SH-SY5Y (cell line): ENCODE measurements at regions not wholly inside any gene's neighbourhood (a gene's known extent, or its start where the extent isn't known, plus 50 kb on each side); places are given as distances from the start of the nearest gene placed in this dataset.

Source experiments
- GATA2 ChIP-seq: IDR thresholded peaks from 2 replicates; pipeline ENCODE4 v1.6.1; 2011; ENCODE audit warnings: mild to moderate bottlenecking, low read depth, low read length
- GATA3 ChIP-seq: IDR thresholded peaks from 2 replicates; pipeline ENCODE4 v1.6.1; 2011; ENCODE audit warnings: low read depth, mild to moderate bottlenecking, low read length, moderate library complexity

DNA sequence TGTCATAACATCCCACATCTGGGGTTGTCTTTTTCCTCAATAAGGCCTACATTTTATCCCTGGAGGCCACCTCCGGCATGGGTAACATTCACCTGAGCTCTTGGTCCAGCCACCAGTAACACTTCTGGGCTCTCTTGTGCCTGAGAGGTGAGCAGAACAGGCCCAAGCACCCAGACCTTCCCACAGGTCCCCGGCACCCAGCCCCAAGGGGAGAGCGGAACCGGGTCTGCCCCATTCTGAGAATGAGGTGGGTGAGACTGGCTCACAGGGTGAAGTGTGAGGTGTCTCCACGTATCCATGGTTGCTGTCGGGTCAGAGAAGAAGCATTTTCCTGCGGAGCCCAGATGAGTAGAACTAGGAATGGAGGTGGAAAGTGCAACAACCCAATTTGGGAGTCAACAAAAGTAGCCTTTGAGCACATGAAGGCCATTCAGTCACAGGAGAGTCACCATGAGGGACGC is 496.7 kb upstream of the MYT1L start:
- TF ChIP-seq GATA2 (no peak), GATA3 (no peak)
